SU-DHL-6 (cell line): ENCODE measurements at regions not wholly inside any gene's neighbourhood (a gene's known extent, or its start where the extent isn't known, plus 50 kb on each side); places are given as distances from the start of the nearest gene placed in this dataset.
"Not testable (repeated sequence)": the region's sequence is repeated elsewhere in the genome, so short reads cannot be mapped to it uniquely, and the experiment has no call there.

Experiments
- H2AFZ ChIP-seq: fragments of 200-600 bp; sonication (generic); 2 replicates; pipeline ENCODE4 v1.6.1; 2014; ENCODE audit warnings: low read depth, mild to moderate bottlenecking, moderate library complexity, mixed read lengths, antibody characterized with exemption, low read length; ENCODE audit not compliant: severe bottlenecking
- H3F3A ChIP-seq: fragments of 200-600 bp; shearing (Covaris generic); 2 replicates; pipeline ENCODE4 v1.6.0; 2016; ENCODE audit warnings: antibody characterized with exemption, mild to moderate bottlenecking; ENCODE audit not compliant: insufficient read depth
- H3K27ac ChIP-seq: fragments of 200-600 bp; sonication (generic); 2 replicates; pipeline ENCODE4 v1.5.1; 2016; ENCODE audit warnings: low read depth, mild to moderate bottlenecking, low read length, moderate library complexity, mixed read lengths
- H3K27me3 ChIP-seq: fragments of 200-600 bp; sonication (generic), shearing (Covaris generic); 2 replicates; pipeline ENCODE4 v1.6.0; 2014; ENCODE audit warnings: mild to moderate bottlenecking, low read length
- H3K36me3 ChIP-seq: fragments of 200-600 bp; sonication (generic); 2 replicates; pipeline ENCODE4 v1.6.1; 2014; ENCODE audit warnings: mild to moderate bottlenecking, low read length, mixed read lengths
- H3K4me2 ChIP-seq: fragments of 300-600, 200-600 bp; shearing (Covaris generic), sonication (generic); 2 replicates; pipeline ENCODE4 v1.6.0; 2014; ENCODE audit warnings: low read length, low read depth, mild to moderate bottlenecking; ENCODE audit not compliant: poor library complexity, severe bottlenecking
- H3K4me3 ChIP-seq: fragments of 200-600 bp; sonication (generic); 2 replicates; pipeline ENCODE4 v1.5.1; 2014; ENCODE audit warnings: antibody characterized with exemption, low read length, mild to moderate bottlenecking, mixed read lengths; ENCODE audit not compliant: insufficient read depth, poor library complexity, severe bottlenecking
- H3K79me2 ChIP-seq: fragments of 200-600 bp; sonication (generic); 2 replicates; pipeline ENCODE4 v1.6.1; 2014; ENCODE audit warnings: mild to moderate bottlenecking, low read length, moderate library complexity; ENCODE audit not compliant: insufficient read depth
- H3K9ac ChIP-seq: fragments of 200-600 bp; sonication (generic); 2 replicates; pipeline ENCODE4 v1.7.0; 2014; ENCODE audit warnings: mild to moderate bottlenecking, low read length
- H3K9me2 ChIP-seq: fragments of 200-600 bp; sonication (generic); replicated peaks from 2 replicates; pipeline ENCODE4 v1.6.1; 2014; ENCODE audit warnings: low read length; ENCODE audit not compliant: insufficient read depth
- H3K9me3 ChIP-seq: fragments of 200-600 bp; sonication (generic); 2 replicates; pipeline ENCODE4 v1.6.1; 2014; ENCODE audit warnings: low read length, mixed read lengths; ENCODE audit not compliant: insufficient read depth
- H4K20me1 ChIP-seq: fragments of 200-600 bp; sonication (generic); 2 replicates; pipeline ENCODE4 v1.6.1; 2014; ENCODE audit warnings: low read depth, mild to moderate bottlenecking, antibody characterized with exemption, low read length, moderate library complexity, mixed read lengths
- EZH2phosphoT487 ChIP-seq: fragments of 200-600 bp; sonication (generic), shearing (Covaris generic); conservative IDR thresholded peaks from 2 replicates; pipeline ENCODE4 v1.6.1; 2018; ENCODE audit warnings: mild to moderate bottlenecking, antibody characterized with exemption, low read length, moderate library complexity, mixed read lengths
- TF ChIP-seq, protein P1 (sequence below): fragments of 200-600 bp; sonication (generic); IDR thresholded peaks from one replicate; pipeline ENCODE4 v1.5.1; 2017; ENCODE audit warnings: antibody characterized with exemption, mild to moderate bottlenecking, low read length, moderate library complexity; ENCODE audit not compliant: insufficient read depth, poor library complexity, severe bottlenecking

DNA sequence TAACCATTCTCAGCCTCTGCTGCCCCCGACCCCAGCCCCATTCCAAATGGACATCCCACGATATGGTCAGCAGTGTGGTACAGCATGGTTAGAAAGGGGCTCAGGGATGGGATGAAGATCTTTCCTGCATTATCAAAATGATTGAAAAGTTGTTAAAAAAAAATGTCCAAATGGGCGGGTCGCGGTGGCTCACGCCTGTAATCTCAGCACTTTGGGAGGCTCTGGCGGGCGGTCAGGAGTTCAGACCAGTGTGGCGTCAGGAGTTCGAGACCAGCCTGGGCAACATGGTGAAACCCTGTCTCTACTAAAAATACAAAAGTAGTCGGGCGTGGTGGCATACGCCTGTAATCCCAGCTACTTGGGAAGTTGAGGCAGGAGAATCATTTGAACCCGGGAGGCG is 54.3 kb upstream of the ZNF254 start:
- H3K9me2 ChIP-seq = no peaks in the 10 kb centered on the region
- no peaks in the 10 kb centered on the region for H4K20me1 ChIP-seq
- no peaks in the 10 kb centered on the region for H3K9me3 ChIP-seq
- H3K27me3 ChIP-seq = no peaks in the 10 kb centered on the region
- H3K27ac ChIP-seq = no peak overlapping the region
- H3K9ac ChIP-seq = peak overlapping the region; percentile 93
- H2AFZ ChIP-seq = peak overlapping the region; percentile 58
- no peak for TF ChIP-seq EZH2phosphoT487
- TF ChIP-seq, protein P1, sequence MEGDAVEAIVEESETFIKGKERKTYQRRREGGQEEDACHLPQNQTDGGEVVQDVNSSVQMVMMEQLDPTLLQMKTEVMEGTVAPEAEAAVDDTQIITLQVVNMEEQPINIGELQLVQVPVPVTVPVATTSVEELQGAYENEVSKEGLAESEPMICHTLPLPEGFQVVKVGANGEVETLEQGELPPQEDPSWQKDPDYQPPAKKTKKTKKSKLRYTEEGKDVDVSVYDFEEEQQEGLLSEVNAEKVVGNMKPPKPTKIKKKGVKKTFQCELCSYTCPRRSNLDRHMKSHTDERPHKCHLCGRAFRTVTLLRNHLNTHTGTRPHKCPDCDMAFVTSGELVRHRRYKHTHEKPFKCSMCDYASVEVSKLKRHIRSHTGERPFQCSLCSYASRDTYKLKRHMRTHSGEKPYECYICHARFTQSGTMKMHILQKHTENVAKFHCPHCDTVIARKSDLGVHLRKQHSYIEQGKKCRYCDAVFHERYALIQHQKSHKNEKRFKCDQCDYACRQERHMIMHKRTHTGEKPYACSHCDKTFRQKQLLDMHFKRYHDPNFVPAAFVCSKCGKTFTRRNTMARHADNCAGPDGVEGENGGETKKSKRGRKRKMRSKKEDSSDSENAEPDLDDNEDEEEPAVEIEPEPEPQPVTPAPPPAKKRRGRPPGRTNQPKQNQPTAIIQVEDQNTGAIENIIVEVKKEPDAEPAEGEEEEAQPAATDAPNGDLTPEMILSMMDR = no peak
- H3K4me3 ChIP-seq = peak overlapping the region; percentile 99
- no peaks in the 10 kb centered on the region for H3K36me3 ChIP-seq
- peak overlapping the region; percentile 51 for H3K4me2 ChIP-seq
- peaks cover 9% of the 10 kb centered on the region; the same call in 1 of the 2 replicates for H3F3A ChIP-seq
- peaks cover 38% of the 10 kb centered on the region for H3K79me2 ChIP-seq

DNA sequence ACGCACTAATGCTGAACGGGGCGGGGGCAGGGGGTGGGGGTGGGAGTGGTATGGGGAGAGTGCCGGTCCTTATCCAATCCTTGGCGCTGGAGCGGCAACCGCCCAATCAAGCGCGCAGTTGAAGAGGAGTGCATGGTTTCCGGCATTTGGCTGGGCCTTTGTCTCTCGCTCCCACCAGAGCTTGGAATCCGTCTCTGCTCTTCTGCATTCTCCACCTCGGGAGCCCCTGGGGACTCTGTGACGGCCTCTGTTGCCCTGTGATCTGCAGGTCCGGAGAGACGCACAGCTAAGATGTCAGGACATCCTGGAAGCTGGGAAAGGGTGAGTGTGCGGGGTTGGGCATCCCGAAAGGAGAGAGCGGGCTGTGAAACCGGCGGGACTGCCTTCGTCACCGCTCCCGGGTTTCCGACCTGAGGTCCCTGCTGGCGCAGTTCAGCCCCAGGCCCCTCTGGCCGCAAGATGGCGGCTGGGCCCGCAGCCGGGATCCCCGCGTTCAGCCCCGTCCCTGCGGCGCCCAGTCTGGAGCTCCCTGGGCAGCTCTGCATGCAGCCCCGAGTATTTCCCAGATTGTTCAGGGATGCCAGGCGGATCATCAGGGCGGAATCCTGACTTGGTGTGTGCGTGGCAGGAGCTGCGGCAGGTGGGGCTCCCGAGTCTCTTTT is 53.6 kb upstream of the ZNF254 start:
- TF ChIP-seq, protein P1 = no peak
- TF ChIP-seq EZH2phosphoT487 = no peak
- Histone ChIP-seq H2AFZ (peak overlapping the region; percentile 57), H3F3A (peaks cover 9% of the 10 kb centered on the region; the same call in 1 of the 2 replicates)

DNA sequence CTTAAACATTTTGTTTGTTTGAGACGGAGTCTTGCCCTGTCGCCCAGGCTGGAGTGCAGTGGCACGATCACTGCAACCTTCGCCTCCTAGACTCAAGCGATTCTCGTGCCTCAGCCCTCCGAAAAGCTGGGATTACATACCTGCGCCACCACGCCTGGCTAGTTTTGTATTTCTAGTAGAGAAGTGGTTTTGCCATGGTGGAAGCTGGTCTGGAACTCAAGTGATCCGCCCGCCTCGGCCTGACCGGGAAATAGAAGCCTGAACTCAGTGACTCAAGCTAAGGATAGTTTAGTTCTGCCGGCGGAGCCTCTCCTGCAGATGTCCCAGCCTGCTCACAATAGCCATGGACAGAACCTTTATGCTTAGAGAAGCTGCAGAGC is 53.0 kb upstream of the ZNF254 start:
- Histone ChIP-seq H3K4me3 (peak overlapping the region; percentile 99), H3K79me2 (peaks cover 51% of the 10 kb centered on the region), H3K4me2 (peak overlapping the region; percentile 75), H4K20me1 (no peaks in the 10 kb centered on the region), H3F3A (peaks cover 9% of the 10 kb centered on the region; the same call in 1 of the 2 replicates), H3K9me2 (no peaks in the 10 kb centered on the region), H3K27ac (peak overlapping the region; percentile 67), H3K9me3 (no peaks in the 10 kb centered on the region), H3K36me3 (no peaks in the 10 kb centered on the region), H3K27me3 (no peaks in the 10 kb centered on the region), H3K9ac (peak overlapping the region; percentile 93), H2AFZ (peak overlapping the region; percentile 57)
- TF ChIP-seq EZH2phosphoT487 = no peak
- TF ChIP-seq, protein P1 = no peak

More for the DNA sequence above, 53.6 kb upstream of the ZNF254 start:
- Histone ChIP-seq H3K36me3 (no peaks in the 10 kb centered on the region), H3K9me3 (no peaks in the 10 kb centered on the region), H3K9ac (peak overlapping the region; percentile 93), H4K20me1 (no peaks in the 10 kb centered on the region), H3K4me3 (peak overlapping the region; percentile 99), H3K79me2 (peaks cover 46% of the 10 kb centered on the region), H3K27me3 (no peaks in the 10 kb centered on the region), H3K4me2 (peak overlapping the region; percentile 75), H3K27ac (peak overlapping the region; percentile 67), H3K9me2 (no peaks in the 10 kb centered on the region)

DNA sequence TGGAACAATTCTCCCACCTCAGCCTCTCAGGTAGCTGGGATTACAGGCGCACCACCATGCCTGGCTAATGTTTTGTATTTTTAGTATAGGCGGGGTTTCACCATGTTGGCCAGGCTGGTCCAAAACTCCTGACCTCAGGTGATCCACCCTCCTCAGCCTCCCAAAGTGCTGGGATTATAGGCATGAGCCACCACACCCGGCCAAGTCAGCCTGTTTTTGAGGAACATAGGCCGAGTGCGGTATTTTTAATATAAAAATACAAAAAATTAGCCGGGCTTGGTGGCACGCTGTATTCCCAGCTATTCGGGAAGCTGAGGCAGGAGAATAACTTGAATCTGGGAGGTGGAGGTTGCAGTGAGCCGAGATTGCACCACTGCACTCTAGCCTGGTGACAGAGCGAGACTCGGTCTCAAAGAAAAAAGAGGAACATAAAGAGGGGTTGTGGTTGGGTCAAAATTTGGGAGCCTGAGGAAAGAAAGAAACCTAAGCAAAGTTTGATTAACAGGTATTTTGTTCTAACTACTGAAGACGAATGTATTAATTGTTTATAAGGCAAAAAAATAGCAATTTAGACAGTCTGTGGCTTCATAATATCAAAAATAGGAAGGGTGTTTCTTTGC is 51.6 kb upstream of the ZNF254 start:
- H4K20me1 ChIP-seq, H3K27ac ChIP-seq, H3K4me3 ChIP-seq, H3K9ac ChIP-seq, H2AFZ ChIP-seq, H3K9me3 ChIP-seq, H3K9me2 ChIP-seq, H3K27me3 ChIP-seq, H3F3A ChIP-seq, H3K36me3 ChIP-seq: not testable (repeated sequence)
- H3K79me2 ChIP-seq = peaks cover 65% of the 10 kb centered on the region
- peak overlapping the region; percentile 75 for H3K4me2 ChIP-seq
